ENCODE measurements at regions not wholly inside any gene's neighbourhood (a gene's known extent, or its start where the extent isn't known, plus 50 kb on each side); places are given as distances from the start of the nearest gene placed in this dataset.

DNA sequence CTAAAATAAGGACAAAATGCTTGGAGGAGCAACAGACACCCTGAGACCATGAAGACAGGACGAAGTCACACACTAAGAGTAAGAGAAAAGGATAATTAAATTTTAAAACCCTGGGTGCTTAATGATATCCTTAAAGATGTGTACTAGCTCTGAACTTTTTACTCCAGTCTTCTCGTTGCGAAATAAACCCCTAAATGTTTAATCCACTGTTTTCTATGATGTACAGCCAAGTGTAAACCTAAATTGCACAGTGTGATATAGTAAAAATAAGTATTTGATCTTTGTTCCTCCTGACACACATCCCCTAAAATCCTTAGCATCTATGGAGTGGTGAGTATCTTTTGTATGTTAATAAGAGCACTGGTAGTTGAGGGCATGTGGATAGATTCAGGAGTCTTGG, 157.5 kb upstream of the PKDCC start:
- no peaks in the 10 kb centered on the region for H3K36me3 ChIP-seq (ENCODE audit: control insufficient read depth in 4 of 4, insufficient read depth in 3 of 4, low read depth in 1 of 4, low read length in 3 of 4)
- H3K9me3 ChIP-seq (ENCODE audit: control insufficient read depth in 4 of 4, low read length in 3 of 4): no peaks in the 10 kb centered on the region
- H3K4me3 ChIP-seq (ENCODE audit: low read depth in 1 of 3, low read length in 3 of 3): no peak overlapping the region
- WGBS: 91% methylated on average over 3 of the region's 3 CpGs
- DNase-seq (ENCODE audit: low spot score): no peak
- H3K4me1 ChIP-seq (ENCODE audit: control insufficient read depth in 4 of 4, insufficient read depth in 4 of 4, low read length in 3 of 4): peaks cover 0 to 8% (median 3%) of the 10 kb centered on the region in 4 donors
- no peak overlapping the region for H3K9ac ChIP-seq (ENCODE audit: low read depth in 1 of 2, low read length in 2 of 2)
- TF ChIP-seq HNF4A (conservative IDR thresholded peaks at IDR 0.05) (no peak), YY1 (IDR thresholded peaks at IDR 0.05) (no peak), EGR1 (IDR thresholded peaks at IDR 0.05; ENCODE audit: low read depth in 2 of 2) (no peak), JUND (IDR thresholded peaks at IDR 0.05) (no peak), NR2F2 (IDR thresholded peaks at IDR 0.05) (no peak), RXRA (IDR thresholded peaks at IDR 0.05) (no peak), HNF4G (IDR thresholded peaks at IDR 0.05) (no peak), FOXA2 (IDR thresholded peaks at IDR 0.05) (no peak), FOXA1 (IDR thresholded peaks at IDR 0.05) (no peak), GABPA (IDR thresholded peaks at IDR 0.05 in 1 of 2, conservative IDR thresholded peaks at IDR 0.05 in 1 of 2) (no peak), TAF1 (conservative IDR thresholded peaks at IDR 0.05) (no peak), SP1 (IDR thresholded peaks at IDR 0.05) (no peak)
- TF ChIP-seq, protein P1, sequence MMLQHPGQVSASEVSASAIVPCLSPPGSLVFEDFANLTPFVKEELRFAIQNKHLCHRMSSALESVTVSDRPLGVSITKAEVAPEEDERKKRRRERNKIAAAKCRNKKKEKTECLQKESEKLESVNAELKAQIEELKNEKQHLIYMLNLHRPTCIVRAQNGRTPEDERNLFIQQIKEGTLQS (IDR thresholded peaks at IDR 0.05): no peak
- TF ChIP-seq, protein P2, sequence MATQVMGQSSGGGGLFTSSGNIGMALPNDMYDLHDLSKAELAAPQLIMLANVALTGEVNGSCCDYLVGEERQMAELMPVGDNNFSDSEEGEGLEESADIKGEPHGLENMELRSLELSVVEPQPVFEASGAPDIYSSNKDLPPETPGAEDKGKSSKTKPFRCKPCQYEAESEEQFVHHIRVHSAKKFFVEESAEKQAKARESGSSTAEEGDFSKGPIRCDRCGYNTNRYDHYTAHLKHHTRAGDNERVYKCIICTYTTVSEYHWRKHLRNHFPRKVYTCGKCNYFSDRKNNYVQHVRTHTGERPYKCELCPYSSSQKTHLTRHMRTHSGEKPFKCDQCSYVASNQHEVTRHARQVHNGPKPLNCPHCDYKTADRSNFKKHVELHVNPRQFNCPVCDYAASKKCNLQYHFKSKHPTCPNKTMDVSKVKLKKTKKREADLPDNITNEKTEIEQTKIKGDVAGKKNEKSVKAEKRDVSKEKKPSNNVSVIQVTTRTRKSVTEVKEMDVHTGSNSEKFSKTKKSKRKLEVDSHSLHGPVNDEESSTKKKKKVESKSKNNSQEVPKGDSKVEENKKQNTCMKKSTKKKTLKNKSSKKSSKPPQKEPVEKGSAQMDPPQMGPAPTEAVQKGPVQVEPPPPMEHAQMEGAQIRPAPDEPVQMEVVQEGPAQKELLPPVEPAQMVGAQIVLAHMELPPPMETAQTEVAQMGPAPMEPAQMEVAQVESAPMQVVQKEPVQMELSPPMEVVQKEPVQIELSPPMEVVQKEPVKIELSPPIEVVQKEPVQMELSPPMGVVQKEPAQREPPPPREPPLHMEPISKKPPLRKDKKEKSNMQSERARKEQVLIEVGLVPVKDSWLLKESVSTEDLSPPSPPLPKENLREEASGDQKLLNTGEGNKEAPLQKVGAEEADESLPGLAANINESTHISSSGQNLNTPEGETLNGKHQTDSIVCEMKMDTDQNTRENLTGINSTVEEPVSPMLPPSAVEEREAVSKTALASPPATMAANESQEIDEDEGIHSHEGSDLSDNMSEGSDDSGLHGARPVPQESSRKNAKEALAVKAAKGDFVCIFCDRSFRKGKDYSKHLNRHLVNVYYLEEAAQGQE (IDR thresholded peaks at IDR 0.05): no peak
- TF ChIP-seq, protein P3, sequence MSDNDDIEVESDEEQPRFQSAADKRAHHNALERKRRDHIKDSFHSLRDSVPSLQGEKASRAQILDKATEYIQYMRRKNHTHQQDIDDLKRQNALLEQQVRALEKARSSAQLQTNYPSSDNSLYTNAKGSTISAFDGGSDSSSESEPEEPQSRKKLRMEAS (IDR thresholded peaks at IDR 0.05): no peak
- TF ChIP-seq, protein P4, sequence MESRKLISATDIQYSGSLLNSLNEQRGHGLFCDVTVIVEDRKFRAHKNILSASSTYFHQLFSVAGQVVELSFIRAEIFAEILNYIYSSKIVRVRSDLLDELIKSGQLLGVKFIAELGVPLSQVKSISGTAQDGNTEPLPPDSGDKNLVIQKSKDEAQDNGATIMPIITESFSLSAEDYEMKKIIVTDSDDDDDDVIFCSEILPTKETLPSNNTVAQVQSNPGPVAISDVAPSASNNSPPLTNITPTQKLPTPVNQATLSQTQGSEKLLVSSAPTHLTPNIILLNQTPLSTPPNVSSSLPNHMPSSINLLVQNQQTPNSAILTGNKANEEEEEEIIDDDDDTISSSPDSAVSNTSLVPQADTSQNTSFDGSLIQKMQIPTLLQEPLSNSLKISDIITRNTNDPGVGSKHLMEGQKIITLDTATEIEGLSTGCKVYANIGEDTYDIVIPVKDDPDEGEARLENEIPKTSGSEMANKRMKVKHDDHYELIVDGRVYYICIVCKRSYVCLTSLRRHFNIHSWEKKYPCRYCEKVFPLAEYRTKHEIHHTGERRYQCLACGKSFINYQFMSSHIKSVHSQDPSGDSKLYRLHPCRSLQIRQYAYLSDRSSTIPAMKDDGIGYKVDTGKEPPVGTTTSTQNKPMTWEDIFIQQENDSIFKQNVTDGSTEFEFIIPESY (IDR thresholded peaks at IDR 0.05): no peak
- TF ChIP-seq, protein P5, sequence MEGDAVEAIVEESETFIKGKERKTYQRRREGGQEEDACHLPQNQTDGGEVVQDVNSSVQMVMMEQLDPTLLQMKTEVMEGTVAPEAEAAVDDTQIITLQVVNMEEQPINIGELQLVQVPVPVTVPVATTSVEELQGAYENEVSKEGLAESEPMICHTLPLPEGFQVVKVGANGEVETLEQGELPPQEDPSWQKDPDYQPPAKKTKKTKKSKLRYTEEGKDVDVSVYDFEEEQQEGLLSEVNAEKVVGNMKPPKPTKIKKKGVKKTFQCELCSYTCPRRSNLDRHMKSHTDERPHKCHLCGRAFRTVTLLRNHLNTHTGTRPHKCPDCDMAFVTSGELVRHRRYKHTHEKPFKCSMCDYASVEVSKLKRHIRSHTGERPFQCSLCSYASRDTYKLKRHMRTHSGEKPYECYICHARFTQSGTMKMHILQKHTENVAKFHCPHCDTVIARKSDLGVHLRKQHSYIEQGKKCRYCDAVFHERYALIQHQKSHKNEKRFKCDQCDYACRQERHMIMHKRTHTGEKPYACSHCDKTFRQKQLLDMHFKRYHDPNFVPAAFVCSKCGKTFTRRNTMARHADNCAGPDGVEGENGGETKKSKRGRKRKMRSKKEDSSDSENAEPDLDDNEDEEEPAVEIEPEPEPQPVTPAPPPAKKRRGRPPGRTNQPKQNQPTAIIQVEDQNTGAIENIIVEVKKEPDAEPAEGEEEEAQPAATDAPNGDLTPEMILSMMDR (IDR thresholded peaks at IDR 0.05; ENCODE audit: low read depth, low read length, missing input control): no peak
- H3K27me3 ChIP-seq (ENCODE audit: control insufficient read depth in 4 of 4, insufficient read depth in 4 of 4, low read length in 3 of 4): no peaks in the 10 kb centered on the region
- no peak overlapping the region for H3K27ac ChIP-seq (ENCODE audit: low read depth in 1 of 2, low read length in 2 of 2)

DNA sequence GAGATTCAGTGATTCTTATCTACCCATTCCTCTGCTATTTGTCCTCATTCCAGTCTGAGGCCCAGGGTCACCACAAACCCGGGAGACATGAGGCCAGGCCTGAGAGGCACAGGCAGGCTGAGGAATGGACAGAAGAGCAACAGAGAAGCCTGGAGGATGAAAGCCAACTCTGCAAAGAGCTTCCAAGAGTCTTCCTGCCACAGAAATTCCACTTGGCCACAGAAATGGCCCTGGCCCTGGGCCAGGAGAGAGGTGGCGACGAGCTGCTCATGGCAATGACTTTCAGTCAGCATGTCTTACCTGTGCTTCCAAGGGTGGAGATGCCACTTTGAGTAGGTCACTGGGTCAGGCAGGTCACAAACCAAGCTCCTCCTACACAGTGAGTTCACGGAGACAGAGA, 155.3 kb upstream of the PKDCC start:
- Histone ChIP-seq H3K4me3 (ENCODE audit: low read depth in 1 of 3, low read length in 3 of 3) (no peak overlapping the region), H3K36me3 (ENCODE audit: control insufficient read depth in 4 of 4, insufficient read depth in 3 of 4, low read depth in 1 of 4, low read length in 3 of 4) (no peaks in the 10 kb centered on the region), H3K27me3 (ENCODE audit: control insufficient read depth in 4 of 4, insufficient read depth in 4 of 4, low read length in 3 of 4) (no peaks in the 10 kb centered on the region), H3K9ac (ENCODE audit: low read depth in 1 of 2, low read length in 2 of 2) (no peak overlapping the region), H3K27ac (ENCODE audit: low read depth in 1 of 2, low read length in 2 of 2) (no peak overlapping the region), H3K9me3 (ENCODE audit: control insufficient read depth in 4 of 4, low read length in 3 of 4) (no peaks in the 10 kb centered on the region), H3K4me1 (ENCODE audit: control insufficient read depth in 4 of 4, insufficient read depth in 4 of 4, low read length in 3 of 4) (peaks cover 2 to 14% (median 8%) of the 10 kb centered on the region in 4 donors)
- no peak for TF ChIP-seq FOXA1 (IDR thresholded peaks at IDR 0.05)
- DNase-seq (ENCODE audit: low spot score): no peak
- 71% methylated on average over 4 of the region's 4 CpGs for WGBS
